Middle frontal gyrus (tissue), 1 donor: ENCODE measurements at regions not wholly inside any gene's neighbourhood (a gene's known extent, or its start where the extent isn't known, plus 50 kb on each side); places are given as distances from the start of the nearest gene placed in this dataset.

ENCODE experiments used
- DNase-seq: peaks from one replicate; pipeline ENCODE4 v3.0.0-alpha.2; 2015; ENCODE audit warnings: low spot score; ENCODE audit errors: extremely low spot score

- DNase-seq, result no peak
Measured at GRCh38 chr10:3432081-3432825, 259.7 kb upstream of the PITRM1 start.

- DNase-seq, result no peak
Measured at GRCh38 chr10:3430501-3430900, 257.9 kb upstream of the PITRM1 start.

- DNase-seq, result no peak
Measured at GRCh38 chr10:3429676-3430075, 257.1 kb upstream of the PITRM1 start.

GRCh38 chr10:3428826-3429225 lies 256.2 kb upstream of the PITRM1 start:
- DNase-seq, result no peak

GRCh38 chr10:3427950-3428354 lies 255.4 kb upstream of the PITRM1 start:
- no peak for DNase-seq

- DNase-seq, result no peak
Measured at GRCh38 chr10:3427347-3427746, 254.8 kb upstream of the PITRM1 start.

GRCh38 chr10:3426190-3426845 lies 253.7 kb upstream of the PITRM1 start:
- no peak for DNase-seq

GRCh38 chr10:3425716-3426115 lies 253.1 kb upstream of the PITRM1 start:
- DNase-seq, result no peak

GRCh38 chr10:3425261-3425660 lies 252.7 kb upstream of the PITRM1 start:
- DNase-seq, result no peak

GRCh38 chr10:3424111-3424851 lies 251.7 kb upstream of the PITRM1 start:
- DNase-seq, result no peak

- DNase-seq, result no peak
Measured at GRCh38 chr10:3423384-3423783, 250.8 kb upstream of the PITRM1 start.

GRCh38 chr10:3422282-3422681 lies 249.7 kb upstream of the PITRM1 start:
- DNase-seq, result no peak

GRCh38 chr10:3421537-3422257 lies 249.1 kb upstream of the PITRM1 start:
- no peak for DNase-seq

GRCh38 chr10:3420527-3421469 lies 248.2 kb upstream of the PITRM1 start:
- no peak for DNase-seq

- DNase-seq, result no peak
Measured at GRCh38 chr10:3419719-3420495, 247.3 kb upstream of the PITRM1 start.

GRCh38 chr10:3418926-3419325 lies 246.3 kb upstream of the PITRM1 start:
- no peak for DNase-seq

- no peak for DNase-seq
Measured at GRCh38 chr10:3418041-3418754, 245.6 kb upstream of the PITRM1 start.

GRCh38 chr10:3417096-3417495 lies 244.5 kb upstream of the PITRM1 start:
- no peak for DNase-seq
